Esophagus squamous epithelium (tissue), 5 donors: ENCODE measurements at regions not wholly inside any gene's neighbourhood (a gene's known extent, or its start where the extent isn't known, plus 50 kb on each side); places are given as distances from the start of the nearest gene placed in this dataset.

Experiments
- DNase-seq: peaks from one replicate; lab custom pipeline; 2025; lab: John Stamatoyannopoulos, UW
- H3K27ac ChIP-seq, 4 donors: fragments of 200-600 bp; sonication (generic); one replicate each; pipeline ENCODE4 v1.5.1; 2016 to 2019; ENCODE audit warnings: mild to moderate bottlenecking in 1 of 4
- H3K27me3 ChIP-seq, 4 donors: fragments of 200-600 bp; sonication (generic); 1 replicate in 3 of 4; 2 replicates in 1 of 4; pipeline versions ENCODE4 v1.5.1 to v1.6.0; 2017 to 2021; ENCODE audit warnings: antibody characterized with exemption in 1 of 4
- H3K36me3 ChIP-seq, 3 donors: fragments of 200-600 bp; sonication (generic); one replicate each; pipeline ENCODE4 v1.5.1; 2016 to 2019
- H3K4me1 ChIP-seq, 3 donors: fragments of 200-600 bp; sonication (generic); one replicate each; pipeline ENCODE4 v1.5.1; 2017 to 2019
- H3K4me3 ChIP-seq, 4 donors: fragments of 200-600 bp; sonication (generic); 1 replicate in 3 of 4; 2 replicates in 1 of 4; pipeline ENCODE4 v1.5.1; 2016 to 2019; ENCODE audit warnings: mild to moderate bottlenecking in 2 of 4, moderate library complexity in 1 of 4
- H3K9me3 ChIP-seq, 3 donors: fragments of 200-600 bp; sonication (generic); one replicate each; pipeline ENCODE4 v1.5.1; 2016 to 2019
- CTCF ChIP-seq, 6 experiments: fragments of 450-650 bp in 4 of 6; fragments of 200-600 bp in 2 of 6; sonication (generic) in 2 of 6; IDR thresholded peaks; one replicate each; pipeline ENCODE4 v1.5.1; 2016 to 2019; ENCODE audit warnings: antibody characterized with exemption in 6 of 6, mild to moderate bottlenecking in 4 of 6, moderate library complexity in 4 of 6
- POLR2A ChIP-seq, 4 donors: fragments of 450-650 bp; IDR thresholded peaks; one replicate each; pipeline ENCODE4 v1.6.1; 2017; ENCODE audit warnings: antibody characterized with exemption in 4 of 4, mild to moderate bottlenecking in 4 of 4, moderate library complexity in 3 of 4
- WGBS, 2 donors: methylation state at CpG; one replicate each; pipeline ENCODE4 v1.1.5; 2018; 5-methylcytosine and 5-hydroxymethylcytosine counted together
- intact Hi-C: fragments of 100-400 bp; cut with DNase I; formaldehyde crosslinking; loops from one replicate; pipeline ENCODE4 v1.15.0; 2022
- donor health status: DM: yes; HTN: yes; CAD: no.

- H3K27me3 ChIP-seq, result no peaks in the 10 kb centered on the region
- H3K9me3 ChIP-seq, result no peaks in the 10 kb centered on the region
- 82 to 86% methylated on average over 10 to 11 of the region's 11 CpGs for WGBS, 2 donors
- no peak overlapping the region for H3K27ac ChIP-seq
- intact Hi-C loops, result no loop called here
- H3K4me1 ChIP-seq, result peaks cover 0 to 5% (median 0%) of the 10 kb centered on the region in 3 donors
- H3K36me3 ChIP-seq, result no peaks in the 10 kb centered on the region
- no peak overlapping the region for H3K4me3 ChIP-seq
- DNase-seq, result no peak
- TF ChIP-seq CTCF (IDR thresholded peaks at IDR 0.05), result no peak
- TF ChIP-seq POLR2A (IDR thresholded peaks at IDR 0.05), result no peak
Measured at GRCh38 chr2:12035029-12035720, 288.7 kb downstream of the LPIN1 start.

- no peaks in the 10 kb centered on the region for H3K27me3 ChIP-seq
- WGBS, 2 donors, result 67 to 77% methylated on average over 1 of the region's 1 CpG
- TF ChIP-seq POLR2A (IDR thresholded peaks at IDR 0.05), result no peak
- no peak for TF ChIP-seq CTCF (IDR thresholded peaks at IDR 0.05)
- intact Hi-C loops, result no loop called here
- no peak overlapping the region for H3K27ac ChIP-seq
- no peaks in the 10 kb centered on the region for H3K36me3 ChIP-seq
- DNase-seq, result no peak
- no peak overlapping the region for H3K4me3 ChIP-seq
- no peaks in the 10 kb centered on the region for H3K9me3 ChIP-seq
- H3K4me1 ChIP-seq, result peaks cover 0 to 5% (median 0%) of the 10 kb centered on the region in 3 donors
Measured at GRCh38 chr2:12035956-12036639, 289.7 kb downstream of the LPIN1 start.

- TF ChIP-seq CTCF (IDR thresholded peaks at IDR 0.05), result no peak
- no peak for TF ChIP-seq POLR2A (IDR thresholded peaks at IDR 0.05)
- intact Hi-C loops, result no loop called here
- no peaks in the 10 kb centered on the region for H3K9me3 ChIP-seq
- H3K4me3 ChIP-seq, result no peak overlapping the region
- no peak overlapping the region for H3K27ac ChIP-seq
- no peak for DNase-seq
- peaks cover 0 to 5% (median 0%) of the 10 kb centered on the region in 3 donors for H3K4me1 ChIP-seq
- no peaks in the 10 kb centered on the region for H3K36me3 ChIP-seq
- WGBS, 2 donors, result 33 to 44% methylated on average over 8 of the region's 8 CpGs
- H3K27me3 ChIP-seq, result no peaks in the 10 kb centered on the region
Measured at GRCh38 chr2:12036640-12036983, 290.2 kb downstream of the LPIN1 start.

GRCh38 chr2:12037301-12037700 lies 290.9 kb downstream of the LPIN1 start:
- H3K4me3 ChIP-seq, result no peak overlapping the region
- WGBS, 2 donors, result 86 to 100% methylated on average over 1 to 2 of the region's 2 CpGs
- no peak for TF ChIP-seq POLR2A (IDR thresholded peaks at IDR 0.05)
- no peak for TF ChIP-seq CTCF (IDR thresholded peaks at IDR 0.05)

GRCh38 chr2:12041236-12041635 lies 294.8 kb downstream of the LPIN1 start:
- Histone ChIP-seq H3K4me3 (no peak overlapping the region), H3K4me1 (peaks cover 0 to 5% (median 0%) of the 10 kb centered on the region in 3 donors), H3K27me3 (peaks cover 0 to 2% (median 0%) of the 10 kb centered on the region in 4 donors), H3K36me3 (no peaks in the 10 kb centered on the region), H3K9me3 (no peaks in the 10 kb centered on the region), H3K27ac (no peak overlapping the region)
- WGBS, 2 donors, result 91 to 94% methylated on average over 6 of the region's 6 CpGs
- DNase-seq, result no peak
- TF ChIP-seq CTCF (IDR thresholded peaks at IDR 0.05), result no peak
- TF ChIP-seq POLR2A (IDR thresholded peaks at IDR 0.05), result no peak
- intact Hi-C loops, result no loop called here

More at GRCh38 chr2:12037301-12037700, 290.9 kb downstream of the LPIN1 start:
- Histone ChIP-seq H3K27ac (no peak overlapping the region), H3K4me1 (peaks cover 0 to 5% (median 0%) of the 10 kb centered on the region in 3 donors), H3K9me3 (no peaks in the 10 kb centered on the region), H3K36me3 (no peaks in the 10 kb centered on the region), H3K27me3 (no peaks in the 10 kb centered on the region)
- no peak for DNase-seq
- intact Hi-C loops, result no loop called here
